OCI-LY3 (cell line): ENCODE measurements at regions not wholly inside any gene's neighbourhood (a gene's known extent, or its start where the extent isn't known, plus 50 kb on each side); places are given as distances from the start of the nearest gene placed in this dataset.

Experiments used
- EZH2phosphoT487 ChIP-seq: fragments of 200-600 bp; shearing (Covaris generic); IDR thresholded peaks from 2 replicates; pipeline ENCODE4 v1.6.1; 2018; ENCODE audit warnings: antibody characterized with exemption, mixed run types, low read depth
- TF ChIP-seq, protein P1 (sequence below): fragments of 200-600, 300-600 bp; sonication (generic); IDR thresholded peaks from 2 replicates; pipeline ENCODE4 v1.5.1; 2014; ENCODE audit warnings: antibody characterized with exemption, low read length, low read depth

DNA sequence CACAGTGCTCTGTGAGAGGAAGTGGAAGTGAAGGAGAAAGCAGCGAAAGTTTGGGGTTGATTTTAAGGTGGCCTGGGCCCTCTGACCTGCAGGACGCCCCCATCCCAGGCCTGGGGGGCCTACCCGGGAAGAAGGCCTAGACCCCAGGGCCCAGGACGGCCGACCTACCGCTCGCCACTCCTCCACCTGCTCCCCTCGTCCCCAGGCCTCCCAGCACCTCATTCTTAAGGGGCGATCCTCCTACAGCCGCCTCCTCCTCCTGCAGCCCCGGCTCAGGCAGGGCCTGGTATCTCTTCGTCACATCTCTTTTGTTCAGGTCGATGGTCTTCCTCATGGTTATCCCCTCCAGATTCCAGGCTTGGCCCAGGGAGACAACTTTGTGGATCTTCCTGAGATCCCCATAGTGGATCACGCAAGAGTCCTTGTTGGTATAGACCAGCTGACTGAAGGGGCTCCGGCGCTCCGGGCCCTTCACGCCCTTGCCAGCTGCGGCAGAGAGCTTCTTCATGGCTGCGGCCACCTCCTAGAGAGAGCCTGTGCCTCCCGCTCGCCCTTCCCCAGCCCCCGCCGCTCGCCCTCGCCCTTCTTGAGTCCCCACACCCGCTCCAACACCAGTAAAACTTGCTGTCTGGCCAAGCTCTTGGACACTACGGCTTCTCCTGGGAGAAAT, 117.5 kb downstream of the OR13A1 start:
- TF ChIP-seq, protein P1, sequence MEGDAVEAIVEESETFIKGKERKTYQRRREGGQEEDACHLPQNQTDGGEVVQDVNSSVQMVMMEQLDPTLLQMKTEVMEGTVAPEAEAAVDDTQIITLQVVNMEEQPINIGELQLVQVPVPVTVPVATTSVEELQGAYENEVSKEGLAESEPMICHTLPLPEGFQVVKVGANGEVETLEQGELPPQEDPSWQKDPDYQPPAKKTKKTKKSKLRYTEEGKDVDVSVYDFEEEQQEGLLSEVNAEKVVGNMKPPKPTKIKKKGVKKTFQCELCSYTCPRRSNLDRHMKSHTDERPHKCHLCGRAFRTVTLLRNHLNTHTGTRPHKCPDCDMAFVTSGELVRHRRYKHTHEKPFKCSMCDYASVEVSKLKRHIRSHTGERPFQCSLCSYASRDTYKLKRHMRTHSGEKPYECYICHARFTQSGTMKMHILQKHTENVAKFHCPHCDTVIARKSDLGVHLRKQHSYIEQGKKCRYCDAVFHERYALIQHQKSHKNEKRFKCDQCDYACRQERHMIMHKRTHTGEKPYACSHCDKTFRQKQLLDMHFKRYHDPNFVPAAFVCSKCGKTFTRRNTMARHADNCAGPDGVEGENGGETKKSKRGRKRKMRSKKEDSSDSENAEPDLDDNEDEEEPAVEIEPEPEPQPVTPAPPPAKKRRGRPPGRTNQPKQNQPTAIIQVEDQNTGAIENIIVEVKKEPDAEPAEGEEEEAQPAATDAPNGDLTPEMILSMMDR: no peak
- TF ChIP-seq EZH2phosphoT487: no peak
